ENCODE measurements at regions not wholly inside any gene's neighbourhood (a gene's known extent, or its start where the extent isn't known, plus 50 kb on each side); places are given as distances from the start of the nearest gene placed in this dataset.

DNA sequence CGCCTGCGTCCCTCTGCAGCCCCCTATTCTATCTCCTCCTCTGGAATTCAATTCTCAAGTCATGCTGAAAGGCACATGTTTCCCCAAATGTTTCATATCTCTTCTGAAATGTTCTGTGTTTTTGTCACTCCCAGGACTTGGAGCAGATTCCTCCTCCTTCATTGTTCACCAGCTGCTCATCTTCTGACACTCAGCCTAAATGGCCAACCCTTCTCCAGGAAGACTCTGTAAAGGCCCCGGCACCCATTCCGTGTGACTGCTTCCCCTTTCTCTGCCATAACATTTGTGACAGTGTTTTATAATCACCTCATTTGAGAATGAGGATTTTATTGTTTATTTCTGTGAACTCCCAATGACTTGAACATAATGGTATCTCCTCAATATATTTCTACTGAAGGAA is 170.8 kb upstream of the ADAMTS16 start:
- no peaks in the 10 kb centered on the region for H3K27me3 Mint-ChIP-seq (ENCODE audit: low read depth)
- H3K36me3 Mint-ChIP-seq (ENCODE audit: insufficient read depth) = no peaks in the 10 kb centered on the region
- H3K4me1 Mint-ChIP-seq (ENCODE audit: low read depth) = no peaks in the 10 kb centered on the region
- H3K9me3 Mint-ChIP-seq = no peaks in the 10 kb centered on the region
- ATAC-seq (no peak), DNase-seq (no peak)
- H3K4me3 Mint-ChIP-seq = no peak overlapping the region

DNA sequence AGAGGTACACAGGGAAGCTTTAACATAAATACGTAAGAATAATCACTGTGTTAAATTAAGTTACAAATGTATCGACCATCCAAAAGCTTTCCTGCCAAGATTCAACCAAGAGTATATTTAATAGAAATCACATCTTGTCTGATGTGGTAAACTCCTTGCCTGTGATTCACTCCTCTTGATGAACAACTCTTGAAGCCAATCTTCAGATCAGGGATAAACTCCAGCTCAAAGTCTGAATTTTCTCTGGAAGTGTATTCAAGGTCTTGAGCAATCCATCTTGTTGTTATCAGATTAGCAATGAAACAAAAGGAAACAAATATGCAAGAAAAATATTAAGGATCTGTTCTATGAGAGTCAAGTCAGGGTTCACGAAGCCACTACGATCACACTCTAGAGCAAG is 170.0 kb upstream of the ADAMTS16 start:
- H3K36me3 Mint-ChIP-seq (ENCODE audit: insufficient read depth) = no peaks in the 10 kb centered on the region
- H3K4me3 Mint-ChIP-seq = no peak overlapping the region
- no peaks in the 10 kb centered on the region for H3K4me1 Mint-ChIP-seq (ENCODE audit: low read depth)
- H3K27me3 Mint-ChIP-seq (ENCODE audit: low read depth) = no peaks in the 10 kb centered on the region
- ATAC-seq (no peak), DNase-seq (no peak)
- no peaks in the 10 kb centered on the region for H3K9me3 Mint-ChIP-seq

DNA sequence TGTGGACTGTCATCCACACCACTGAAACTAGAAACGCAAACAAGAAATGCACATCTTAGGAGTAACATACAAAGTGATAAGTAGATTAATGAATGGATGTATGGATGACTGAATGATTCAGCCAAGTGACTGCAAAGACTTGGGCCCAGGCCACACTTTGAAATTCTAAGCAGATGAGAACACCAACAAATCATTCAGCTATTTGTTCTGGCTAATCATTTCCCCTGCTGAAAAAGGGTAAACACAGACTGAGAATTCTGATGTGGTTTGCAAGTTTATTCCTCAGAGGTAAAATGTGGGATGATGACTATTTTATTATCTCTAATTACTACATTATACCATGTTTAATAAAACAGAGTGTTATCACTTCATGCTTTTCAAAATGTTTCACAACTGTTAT is 163.2 kb upstream of the ADAMTS16 start:
- H3K4me3 Mint-ChIP-seq = no peak overlapping the region
- H3K9me3 Mint-ChIP-seq = no peaks in the 10 kb centered on the region
- DNase-seq = no peak
- H3K4me1 Mint-ChIP-seq (ENCODE audit: low read depth) = no peaks in the 10 kb centered on the region
- H3K27me3 Mint-ChIP-seq (ENCODE audit: low read depth) = no peaks in the 10 kb centered on the region
- H3K36me3 Mint-ChIP-seq (ENCODE audit: insufficient read depth) = no peaks in the 10 kb centered on the region
- no peak for ATAC-seq

DNA sequence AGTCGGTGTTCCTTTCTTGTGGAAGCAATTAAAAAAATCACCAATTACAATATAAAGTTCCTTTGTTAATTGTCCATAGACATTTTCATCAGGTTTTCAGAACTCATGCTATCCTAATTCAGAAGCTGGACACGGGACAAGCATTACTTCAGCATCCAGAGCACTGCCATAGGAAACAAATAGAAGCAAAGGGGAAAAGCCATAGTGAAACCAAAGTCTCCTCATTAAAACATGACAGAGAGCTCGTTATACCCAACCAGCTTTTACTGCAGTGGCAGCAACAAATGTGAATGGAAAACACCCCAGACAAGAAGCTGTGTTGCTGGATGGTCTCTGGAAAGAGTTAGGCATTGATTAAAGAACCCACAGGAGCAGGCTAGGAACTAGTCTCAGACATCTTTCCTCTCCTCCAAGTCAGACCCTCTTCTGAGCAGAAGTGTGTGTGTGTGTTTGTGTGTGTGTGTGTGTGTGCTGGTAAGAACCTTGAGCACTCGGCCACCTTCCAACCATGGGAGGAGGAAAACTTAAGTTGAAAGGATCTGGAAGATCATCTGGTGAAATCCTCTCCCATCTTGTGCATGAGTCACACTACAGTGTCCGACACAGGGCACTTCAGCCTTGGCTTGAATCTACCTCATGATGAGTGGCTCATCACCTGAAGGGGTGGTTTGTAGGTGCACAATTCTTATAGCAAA is 162.6 kb upstream of the ADAMTS16 start:
- no peak for ATAC-seq
- DNase-seq = no peak
- Mint-ChIP-seq H3K27me3 (ENCODE audit: low read depth) (no peaks in the 10 kb centered on the region), H3K4me3 (no peak overlapping the region), H3K4me1 (ENCODE audit: low read depth) (no peaks in the 10 kb centered on the region), H3K36me3 (ENCODE audit: insufficient read depth) (no peaks in the 10 kb centered on the region), H3K9me3 (no peaks in the 10 kb centered on the region)

DNA sequence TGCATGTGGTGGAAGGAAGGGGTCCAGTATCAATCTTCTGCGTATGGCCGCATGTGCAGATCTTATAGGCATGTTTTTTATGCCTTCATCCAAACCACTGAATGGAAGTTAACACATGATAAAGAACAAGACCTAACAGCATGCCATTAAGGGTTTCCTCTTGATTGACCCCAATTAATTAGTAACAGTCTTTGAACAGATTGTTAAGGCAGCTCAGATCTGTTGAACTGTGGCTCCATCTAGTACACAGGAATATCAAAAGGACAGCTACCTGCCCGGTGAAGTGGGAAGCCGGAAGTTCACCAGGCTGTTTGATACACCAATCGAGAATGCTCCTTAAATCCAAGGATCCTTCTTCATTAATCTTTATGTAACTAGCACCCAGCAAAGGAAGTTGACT is 159.9 kb upstream of the ADAMTS16 start:
- Mint-ChIP-seq H3K4me1 (ENCODE audit: low read depth) (no peaks in the 10 kb centered on the region), H3K4me3 (no peak overlapping the region), H3K9me3 (no peaks in the 10 kb centered on the region), H3K27me3 (ENCODE audit: low read depth) (no peaks in the 10 kb centered on the region), H3K36me3 (ENCODE audit: insufficient read depth) (no peaks in the 10 kb centered on the region)
- ATAC-seq (no peak), DNase-seq (no peak)

DNA sequence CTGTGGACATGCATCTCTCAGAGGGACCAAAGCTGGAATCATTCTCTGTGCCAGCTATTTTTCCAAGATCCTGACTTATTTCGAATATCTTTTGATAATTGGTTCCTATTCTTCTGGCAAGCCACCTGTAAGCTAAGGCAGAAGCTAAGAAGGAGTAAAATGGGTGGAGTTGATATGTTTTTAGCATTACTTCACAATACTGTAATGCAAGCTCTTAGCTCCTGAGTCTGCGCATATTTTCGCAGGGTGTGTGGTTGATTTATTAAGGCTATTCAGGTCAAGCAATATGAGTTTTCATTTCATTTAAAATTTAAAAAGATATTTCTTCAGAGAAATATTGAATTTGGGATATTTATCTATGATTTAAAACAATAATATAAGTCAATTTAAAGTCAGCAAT is 158.5 kb upstream of the ADAMTS16 start:
- Mint-ChIP-seq H3K9me3 (no peaks in the 10 kb centered on the region), H3K4me3 (no peak overlapping the region), H3K27me3 (ENCODE audit: low read depth) (no peaks in the 10 kb centered on the region), H3K36me3 (ENCODE audit: insufficient read depth) (no peaks in the 10 kb centered on the region), H3K4me1 (ENCODE audit: low read depth) (no peaks in the 10 kb centered on the region)
- no peak for DNase-seq
- no peak for ATAC-seq

DNA sequence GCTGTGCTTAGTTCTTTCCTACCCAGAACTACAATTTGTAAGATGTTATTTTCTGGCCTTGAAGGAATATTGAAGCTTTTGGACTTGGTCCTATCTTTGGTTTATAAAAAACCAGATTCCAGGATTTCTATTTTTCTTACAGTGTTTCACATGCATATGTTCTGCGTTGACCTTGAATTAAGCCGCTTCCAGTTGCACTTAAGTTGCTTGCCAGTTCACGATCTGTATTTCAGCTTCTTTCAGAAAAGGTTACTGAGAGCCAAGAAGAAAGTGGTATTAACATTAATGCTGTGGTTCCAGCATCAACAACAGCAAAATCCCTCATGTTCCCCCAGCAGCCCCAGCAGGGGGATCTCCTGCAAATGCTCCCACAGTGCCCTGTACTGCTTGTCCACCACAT is 156.4 kb upstream of the ADAMTS16 start:
- no peak for ATAC-seq
- no peaks in the 10 kb centered on the region for H3K9me3 Mint-ChIP-seq
- no peaks in the 10 kb centered on the region for H3K4me1 Mint-ChIP-seq (ENCODE audit: low read depth)
- no peaks in the 10 kb centered on the region for H3K36me3 Mint-ChIP-seq (ENCODE audit: insufficient read depth)
- no peak overlapping the region for H3K4me3 Mint-ChIP-seq
- no peaks in the 10 kb centered on the region for H3K27me3 Mint-ChIP-seq (ENCODE audit: low read depth)
- DNase-seq = no peak

DNA sequence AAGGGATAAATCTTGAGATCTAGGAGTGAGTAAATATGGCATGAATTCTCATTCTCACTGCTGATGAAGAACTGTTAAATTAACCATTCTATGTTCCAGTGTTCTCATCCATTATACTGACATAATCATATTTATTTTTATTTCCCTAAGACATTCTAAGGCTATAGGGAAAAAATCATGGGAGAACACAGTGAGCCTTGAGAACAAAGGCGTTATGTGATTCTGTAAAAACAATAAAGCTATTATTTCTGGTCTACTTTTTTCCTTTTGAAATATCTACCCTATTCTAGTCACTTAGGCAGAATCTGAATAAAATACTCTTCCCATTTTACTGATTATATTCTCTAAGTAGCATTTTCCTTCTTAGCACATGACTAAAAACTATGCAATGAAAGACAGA is 155.7 kb upstream of the ADAMTS16 start:
- Mint-ChIP-seq H3K4me3 (no peak overlapping the region), H3K4me1 (ENCODE audit: low read depth) (no peaks in the 10 kb centered on the region), H3K27me3 (ENCODE audit: low read depth) (no peaks in the 10 kb centered on the region), H3K9me3 (no peaks in the 10 kb centered on the region), H3K36me3 (ENCODE audit: insufficient read depth) (no peaks in the 10 kb centered on the region)
- DNase-seq (no peak), ATAC-seq (no peak)

DNA sequence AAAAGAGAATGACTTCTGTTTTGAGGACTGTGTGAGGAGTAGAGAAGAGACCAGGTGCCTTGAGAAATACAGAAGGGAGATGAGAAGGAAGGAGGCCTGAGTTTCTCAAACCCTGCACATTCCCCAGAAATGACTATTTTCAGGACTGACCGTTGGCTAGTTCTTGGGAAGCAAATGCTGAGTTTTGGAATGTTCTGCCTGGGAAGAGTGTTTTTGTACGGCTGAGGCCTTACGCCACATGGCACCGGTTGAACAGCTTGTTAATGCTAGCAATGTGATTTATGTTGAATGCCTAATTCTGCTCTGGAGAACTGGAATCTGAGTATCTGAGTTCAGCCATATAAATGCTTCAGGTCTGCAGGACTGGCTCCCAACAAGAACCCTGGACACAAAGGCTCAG is 152.7 kb upstream of the ADAMTS16 start:
- Mint-ChIP-seq H3K9me3 (no peaks in the 10 kb centered on the region), H3K4me1 (ENCODE audit: low read depth) (no peaks in the 10 kb centered on the region), H3K4me3 (no peak overlapping the region), H3K27me3 (ENCODE audit: low read depth) (peaks cover 2% of the 10 kb centered on the region), H3K36me3 (ENCODE audit: insufficient read depth) (no peaks in the 10 kb centered on the region)
- DNase-seq (no peak), ATAC-seq (no peak)

DNA sequence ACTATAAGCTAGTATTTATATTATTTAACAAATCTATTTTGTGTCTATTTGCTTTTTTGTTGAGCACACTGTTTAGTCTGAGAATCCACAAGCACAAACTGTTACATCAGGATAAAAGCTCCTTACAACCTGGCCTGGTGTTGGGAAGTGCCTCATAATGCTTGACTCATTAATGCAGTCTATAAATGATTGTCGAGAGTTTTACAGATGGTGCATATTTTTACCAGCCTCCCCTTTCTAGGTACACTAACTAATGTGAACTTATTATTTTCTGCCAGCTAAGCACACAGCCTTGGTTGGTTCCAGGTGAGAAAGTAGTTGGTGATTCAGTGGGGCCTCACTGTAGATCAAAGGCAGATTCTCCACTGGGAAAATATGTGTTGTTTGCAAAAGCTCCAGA is 151.0 kb upstream of the ADAMTS16 start:
- Mint-ChIP-seq H3K36me3 (ENCODE audit: insufficient read depth) (no peaks in the 10 kb centered on the region), H3K9me3 (no peaks in the 10 kb centered on the region), H3K4me1 (ENCODE audit: low read depth) (no peaks in the 10 kb centered on the region), H3K4me3 (no peak overlapping the region), H3K27me3 (ENCODE audit: low read depth) (peaks cover 2% of the 10 kb centered on the region)
- DNase-seq = no peak
- no peak for ATAC-seq

DNA sequence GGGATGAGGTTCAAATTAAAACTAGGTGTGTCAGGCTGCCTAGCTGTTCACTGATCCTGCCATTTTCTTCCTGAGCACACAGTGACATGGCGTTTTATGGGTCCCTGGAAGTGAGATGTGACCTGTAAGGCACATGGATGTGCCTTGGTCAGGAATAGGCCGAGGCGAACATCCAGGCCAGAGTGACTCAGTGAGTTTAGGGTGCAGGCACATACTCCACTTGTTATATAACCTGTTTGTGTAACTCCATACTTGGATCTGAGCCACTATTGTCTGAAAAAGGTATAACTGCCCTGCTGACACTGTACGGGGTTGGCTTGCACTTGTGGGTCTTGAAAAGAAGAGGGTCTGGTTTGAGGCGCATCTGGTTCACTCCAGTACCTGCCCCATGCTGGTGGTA is 150.1 kb upstream of the ADAMTS16 start:
- H3K27me3 Mint-ChIP-seq (ENCODE audit: low read depth) = peaks cover 2% of the 10 kb centered on the region

DNA sequence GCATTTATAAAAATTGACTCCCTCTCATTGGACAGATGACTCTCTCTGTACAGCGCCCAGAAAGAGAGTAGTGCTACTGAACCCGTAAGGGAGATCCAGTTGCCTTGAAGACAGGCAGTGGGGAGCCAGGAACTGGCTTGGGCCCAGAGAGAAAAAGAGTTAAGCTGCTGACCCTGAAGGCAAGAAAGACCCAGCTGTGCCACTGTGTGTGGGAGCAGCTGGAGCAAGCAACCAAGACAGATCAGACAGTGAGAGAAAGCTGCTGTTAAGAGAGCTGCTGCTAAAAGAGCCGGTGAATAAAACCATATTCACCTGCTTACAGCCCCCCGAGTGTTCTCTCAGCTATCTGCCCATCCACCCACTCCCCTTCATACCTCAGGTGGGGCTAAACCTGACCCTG is 149.7 kb upstream of the ADAMTS16 start:
- H3K27me3 Mint-ChIP-seq (ENCODE audit: low read depth) = peaks cover 2% of the 10 kb centered on the region
- ATAC-seq (no peak), DNase-seq (no peak)
- H3K9me3 Mint-ChIP-seq = no peaks in the 10 kb centered on the region
- no peaks in the 10 kb centered on the region for H3K36me3 Mint-ChIP-seq (ENCODE audit: insufficient read depth)
- no peak overlapping the region for H3K4me3 Mint-ChIP-seq
- no peaks in the 10 kb centered on the region for H3K4me1 Mint-ChIP-seq (ENCODE audit: low read depth)

More for the DNA sequence above, 150.1 kb upstream of the ADAMTS16 start:
- ATAC-seq (no peak), DNase-seq (no peak)
- no peaks in the 10 kb centered on the region for H3K9me3 Mint-ChIP-seq
- H3K36me3 Mint-ChIP-seq (ENCODE audit: insufficient read depth) = no peaks in the 10 kb centered on the region
- no peaks in the 10 kb centered on the region for H3K4me1 Mint-ChIP-seq (ENCODE audit: low read depth)
- H3K4me3 Mint-ChIP-seq = no peak overlapping the region

DNA sequence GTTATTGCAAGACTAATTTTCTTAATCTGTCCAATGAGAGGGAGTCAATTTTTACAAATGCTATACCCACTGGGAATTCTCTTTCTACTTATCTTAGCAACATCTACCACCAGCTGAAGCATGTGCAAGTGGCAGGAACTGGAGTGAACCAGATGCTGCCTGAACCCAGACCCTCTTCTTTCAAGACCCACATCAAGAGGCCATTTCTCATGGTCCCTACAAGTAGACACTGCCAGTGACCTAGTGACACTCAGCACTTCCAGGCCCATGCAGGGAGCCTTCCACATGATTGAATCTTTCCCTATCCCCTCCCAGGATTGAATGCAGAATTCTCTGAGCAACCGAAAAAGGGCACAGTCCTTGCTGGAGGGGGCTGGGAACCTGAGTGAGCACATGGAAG is 148.2 kb upstream of the ADAMTS16 start:
- Mint-ChIP-seq H3K4me1 (ENCODE audit: low read depth) (no peaks in the 10 kb centered on the region), H3K4me3 (no peak overlapping the region), H3K9me3 (no peaks in the 10 kb centered on the region), H3K27me3 (ENCODE audit: low read depth) (peaks cover 2% of the 10 kb centered on the region), H3K36me3 (ENCODE audit: insufficient read depth) (no peaks in the 10 kb centered on the region)
- DNase-seq (no peak), ATAC-seq (no peak)

DNA sequence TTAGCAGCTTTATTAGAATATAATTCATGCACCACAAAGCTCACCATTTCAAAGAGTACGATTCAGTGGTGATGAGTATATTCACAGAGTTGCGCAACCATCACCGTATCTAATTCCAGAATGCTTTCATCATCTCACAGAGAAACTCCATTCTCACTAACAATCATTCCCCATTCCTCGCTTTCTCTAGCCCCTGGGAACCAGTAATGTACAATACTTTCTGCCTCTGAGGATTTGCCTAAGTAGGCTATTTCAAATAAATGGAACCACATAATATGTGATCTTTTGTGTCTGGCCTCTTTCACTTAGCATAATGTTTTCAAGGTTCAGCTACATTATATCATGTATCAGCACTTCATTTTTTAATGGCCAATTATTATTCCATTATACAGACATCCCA is 145.1 kb upstream of the ADAMTS16 start:
- Mint-ChIP-seq H3K4me1 (ENCODE audit: low read depth) (no peaks in the 10 kb centered on the region), H3K27me3 (ENCODE audit: low read depth) (peaks cover 2% of the 10 kb centered on the region)
- ATAC-seq = no peak

DNA sequence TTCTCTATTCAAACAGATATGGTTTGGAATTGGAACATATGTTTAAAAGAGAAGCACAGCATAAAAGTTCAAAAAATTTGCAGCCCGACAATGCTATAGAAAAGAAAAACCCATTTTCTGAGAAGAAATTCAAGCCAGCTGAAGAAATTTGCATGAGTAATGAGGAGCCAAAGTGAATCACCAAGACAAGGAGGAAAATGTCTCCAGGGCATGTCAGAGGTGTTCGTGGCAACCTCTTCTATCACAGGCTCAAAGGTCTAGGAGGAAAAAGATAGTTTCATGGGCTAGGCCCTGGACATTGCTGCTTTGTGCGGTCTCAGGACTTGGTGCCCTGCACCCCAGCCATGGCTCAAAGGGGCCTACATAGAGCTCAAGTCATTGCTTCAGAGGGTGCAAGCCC is 134.8 kb upstream of the ADAMTS16 start:
- ATAC-seq (no peak), DNase-seq (no peak)
- peaks cover 13% of the 10 kb centered on the region for H3K9me3 Mint-ChIP-seq
- no peaks in the 10 kb centered on the region for H3K4me1 Mint-ChIP-seq (ENCODE audit: low read depth)
- no peak overlapping the region for H3K4me3 Mint-ChIP-seq
- no peaks in the 10 kb centered on the region for H3K27me3 Mint-ChIP-seq (ENCODE audit: low read depth)
- H3K36me3 Mint-ChIP-seq (ENCODE audit: insufficient read depth) = no peaks in the 10 kb centered on the region

More for the DNA sequence above, 145.1 kb upstream of the ADAMTS16 start:
- H3K9me3 Mint-ChIP-seq = no peaks in the 10 kb centered on the region
- H3K4me3 Mint-ChIP-seq = no peak overlapping the region
- no peak for DNase-seq
- no peaks in the 10 kb centered on the region for H3K36me3 Mint-ChIP-seq (ENCODE audit: insufficient read depth)

DNA sequence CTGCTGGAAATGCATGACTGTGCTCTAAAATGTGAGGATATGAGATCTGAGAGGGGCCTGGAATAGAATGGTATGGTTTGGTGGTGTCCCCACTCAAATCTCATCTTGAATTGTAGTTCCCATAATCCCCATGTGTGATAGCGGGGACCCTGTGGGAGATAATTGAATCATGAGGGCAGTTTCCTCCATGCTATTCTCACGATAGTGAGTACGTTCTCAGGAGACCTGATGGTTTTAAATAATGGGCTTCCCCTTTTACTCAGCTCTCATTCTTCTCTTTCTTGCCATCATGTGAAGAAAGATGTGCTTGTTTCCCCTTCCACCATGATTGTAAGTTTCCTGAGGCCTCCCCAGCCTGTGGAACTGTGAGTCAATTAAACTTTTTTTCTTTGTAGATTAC is 133.6 kb upstream of the ADAMTS16 start:
- Mint-ChIP-seq H3K9me3 (peaks cover 12% of the 10 kb centered on the region), H3K36me3 (ENCODE audit: insufficient read depth) (no peaks in the 10 kb centered on the region), H3K4me1 (ENCODE audit: low read depth) (no peaks in the 10 kb centered on the region), H3K4me3 (no peak overlapping the region), H3K27me3 (ENCODE audit: low read depth) (no peaks in the 10 kb centered on the region)
- ATAC-seq (no peak), DNase-seq (no peak)
